ENCODE measurements at regions not wholly inside any gene's neighbourhood (a gene's known extent, or its start where the extent isn't known, plus 50 kb on each side); places are given as distances from the start of the nearest gene placed in this dataset.
"Not testable (repeated sequence)": the region's sequence is repeated elsewhere in the genome, so short reads cannot be mapped to it uniquely, and the experiment has no call there.

DNA sequence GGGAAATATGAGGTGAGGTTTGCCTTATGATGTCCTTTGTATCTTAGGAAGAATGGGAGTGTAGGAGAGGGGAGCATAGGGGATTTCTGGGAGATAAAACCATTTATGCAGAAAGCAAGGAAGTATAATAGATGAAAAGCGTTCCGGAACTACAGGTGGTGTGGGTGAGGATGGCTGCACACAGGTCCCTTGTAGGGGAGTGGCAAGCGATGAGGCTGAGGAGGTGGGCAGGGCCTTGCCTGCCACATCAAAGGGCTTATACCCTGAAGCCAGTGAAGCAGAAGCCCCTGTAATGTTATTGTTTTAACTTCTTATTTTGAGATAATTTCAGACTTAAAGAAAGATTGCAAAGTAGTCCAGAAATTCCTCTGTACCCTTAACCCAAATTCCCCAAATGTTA is 107.3 kb upstream of the IKBKE start:
- DNase-seq (ENCODE audit: low spot score), result not testable (repeated sequence)

DNA sequence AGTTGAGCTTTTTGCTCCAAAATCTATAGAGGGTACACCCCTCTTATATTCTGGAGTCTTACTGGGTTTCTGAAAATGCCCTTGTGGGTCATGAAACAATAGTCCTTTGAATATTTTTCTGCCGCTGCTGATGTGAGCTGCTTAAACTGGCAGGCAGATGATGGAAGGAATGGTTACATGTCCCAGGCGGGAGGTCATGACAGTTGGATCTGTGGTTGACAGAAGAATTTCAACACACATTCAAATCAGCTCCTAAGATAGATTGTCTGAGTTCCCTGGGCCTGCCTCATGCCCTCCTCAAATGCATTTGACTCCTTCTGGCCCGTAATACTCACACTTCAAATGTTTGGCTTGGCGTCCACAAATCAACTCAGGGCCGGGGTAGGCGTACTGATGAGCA is 105.0 kb upstream of the IKBKE start:
- DNase-seq (ENCODE audit: low spot score), result not testable (repeated sequence)

DNA sequence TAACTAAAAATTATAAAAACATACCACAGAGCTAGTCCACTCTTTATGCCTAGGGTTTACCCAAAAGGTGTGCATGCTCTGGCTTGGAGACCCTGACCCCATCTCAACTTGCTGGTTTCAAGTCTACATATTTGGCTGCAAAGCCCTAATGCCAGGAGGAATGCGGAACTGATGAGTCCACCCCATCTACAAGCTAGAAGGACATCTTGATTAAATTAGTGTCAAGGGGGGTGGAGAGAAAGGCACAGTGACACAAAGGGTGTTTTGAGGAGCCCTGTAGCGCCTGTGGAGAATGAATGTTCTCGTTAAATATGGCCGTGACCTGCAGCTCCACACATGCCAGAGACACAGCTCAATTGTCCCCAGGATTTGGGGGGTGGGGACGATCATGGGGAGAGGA is 104.1 kb upstream of the IKBKE start:
- DNase-seq (ENCODE audit: low spot score), result not testable (repeated sequence)

DNA sequence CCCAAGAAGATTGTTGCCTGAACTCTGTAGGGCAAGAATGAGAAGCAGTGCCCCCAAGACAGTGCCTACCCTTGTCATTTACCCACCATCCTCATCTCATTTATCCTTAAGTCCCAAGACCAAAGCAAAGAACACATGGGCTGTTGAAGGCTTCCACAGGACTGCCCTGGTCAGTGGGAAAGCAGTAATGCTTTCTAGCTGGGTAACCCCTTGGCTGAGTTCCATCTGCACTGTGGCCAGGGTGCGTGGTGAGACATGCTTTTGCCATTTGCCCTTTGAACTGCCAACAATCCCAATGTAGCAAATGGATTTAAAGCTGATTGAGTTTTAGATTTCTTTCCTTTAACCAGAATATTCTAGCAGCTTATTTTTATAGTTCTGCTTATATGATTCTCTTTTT is 103.5 kb upstream of the IKBKE start:
- not testable (repeated sequence) for DNase-seq (ENCODE audit: low spot score)

DNA sequence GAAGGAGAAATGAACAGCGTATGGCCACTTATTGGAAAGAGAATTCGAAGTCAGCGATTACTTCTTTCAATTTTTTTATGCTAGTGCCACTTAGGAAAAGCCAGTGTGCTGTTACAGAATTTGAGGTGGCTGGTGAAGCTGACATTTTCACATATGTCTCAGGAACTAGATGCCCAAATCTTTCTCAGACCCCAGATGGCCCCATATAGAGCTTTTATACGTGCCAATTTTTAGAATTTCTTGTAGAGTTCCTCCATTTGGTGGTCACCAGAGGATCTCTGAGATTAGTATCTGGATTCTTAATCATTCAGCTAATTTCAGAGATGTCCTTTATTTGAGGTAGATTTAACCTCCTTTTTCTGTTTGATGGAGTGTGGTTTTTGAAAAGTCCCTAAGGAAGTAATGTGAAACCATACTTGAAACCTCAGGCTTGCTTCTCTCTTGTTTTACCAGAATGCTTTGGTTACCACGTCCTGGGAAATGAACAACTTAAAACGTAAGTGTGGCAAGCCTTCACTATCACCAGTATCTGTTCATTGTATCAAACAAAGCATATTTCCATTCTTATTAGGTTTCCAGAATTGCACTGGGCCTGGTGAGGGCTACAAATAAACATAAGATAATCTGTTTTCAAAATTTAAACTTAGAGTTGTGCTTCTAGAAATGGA is 102.2 kb upstream of the IKBKE start:
- not testable (repeated sequence) for DNase-seq (ENCODE audit: low spot score)

DNA sequence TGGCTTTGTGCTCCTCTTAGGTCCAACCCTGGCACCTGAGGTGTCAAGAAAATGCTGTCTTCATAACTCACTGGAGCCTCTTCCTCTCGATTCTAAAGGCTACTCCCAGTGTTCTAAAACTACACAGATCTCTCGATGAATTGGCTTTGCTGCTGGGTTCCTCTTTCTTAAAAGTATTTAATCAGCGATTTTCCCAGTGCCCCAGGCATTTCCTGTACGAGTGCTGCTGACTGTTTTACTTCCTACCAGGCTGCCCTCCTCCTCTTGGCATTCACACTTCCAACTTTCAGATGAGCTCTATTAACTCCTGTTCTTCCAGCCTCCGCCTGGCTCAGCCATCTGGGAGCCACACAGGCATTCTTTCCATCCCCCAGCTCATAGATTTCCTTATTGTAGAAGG is 95.6 kb upstream of the IKBKE start:
- not testable (repeated sequence) for DNase-seq (ENCODE audit: low spot score)

DNA sequence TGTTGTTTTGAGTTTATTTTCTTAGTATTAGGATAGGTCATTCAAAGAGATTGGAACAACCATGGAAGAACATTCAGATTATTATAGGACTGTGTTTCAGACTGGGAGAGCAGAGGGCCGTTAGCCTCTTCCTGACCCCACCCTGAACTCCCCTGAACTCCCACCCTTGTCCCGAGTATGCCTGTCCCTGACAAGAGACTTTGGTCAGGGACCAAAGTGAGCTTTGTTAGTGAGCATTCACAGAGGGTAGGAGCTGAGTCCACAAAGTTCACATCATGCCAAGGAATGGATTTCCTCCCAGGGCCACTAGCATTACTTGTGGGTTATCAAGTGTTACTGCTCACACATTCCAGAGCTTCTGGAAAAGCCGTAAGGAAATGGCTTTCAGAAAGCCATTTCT is 94.7 kb upstream of the IKBKE start:
- not testable (repeated sequence) for DNase-seq (ENCODE audit: low spot score)

DNA sequence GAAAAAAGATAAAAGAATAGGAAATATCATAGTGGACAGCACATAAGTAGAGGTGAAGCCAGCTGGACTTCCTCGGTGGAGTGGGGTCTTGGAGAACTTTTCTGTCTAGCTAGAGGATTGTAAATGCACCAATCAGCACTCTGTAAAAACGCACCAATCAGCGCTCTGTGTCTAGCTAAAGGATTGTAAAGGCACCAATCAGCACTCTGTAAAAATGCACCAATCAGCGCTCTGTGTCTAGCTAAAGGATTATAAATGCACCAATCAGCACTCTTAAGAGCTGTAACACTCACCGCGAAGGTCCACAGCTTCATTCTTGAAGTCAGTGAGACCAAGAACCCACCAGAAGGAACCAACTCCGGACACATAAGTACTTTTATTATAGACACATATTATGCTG is 91.8 kb upstream of the IKBKE start:
- DNase-seq (ENCODE audit: low spot score), result not testable (repeated sequence)

DNA sequence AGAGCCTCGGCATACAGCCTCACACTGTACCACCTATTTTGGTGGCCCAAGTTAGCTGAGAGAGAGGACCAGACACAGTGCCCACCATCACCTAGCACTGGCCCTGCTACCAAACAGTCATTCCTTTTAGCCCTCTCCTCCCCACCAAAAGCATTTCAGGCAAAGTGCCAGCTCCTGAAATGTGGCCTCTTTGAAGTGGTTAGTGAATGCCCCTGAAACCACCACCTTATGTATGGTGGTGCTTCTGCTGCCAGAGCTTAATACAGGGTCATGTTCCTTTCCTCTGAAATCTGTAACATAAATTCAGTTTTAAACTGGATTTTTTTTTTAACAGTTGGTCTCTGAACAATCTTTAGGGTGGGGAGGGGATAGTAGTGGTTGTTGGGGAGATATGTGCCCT is 91.0 kb upstream of the IKBKE start:
- DNase-seq (ENCODE audit: low spot score), result not testable (repeated sequence)

DNA sequence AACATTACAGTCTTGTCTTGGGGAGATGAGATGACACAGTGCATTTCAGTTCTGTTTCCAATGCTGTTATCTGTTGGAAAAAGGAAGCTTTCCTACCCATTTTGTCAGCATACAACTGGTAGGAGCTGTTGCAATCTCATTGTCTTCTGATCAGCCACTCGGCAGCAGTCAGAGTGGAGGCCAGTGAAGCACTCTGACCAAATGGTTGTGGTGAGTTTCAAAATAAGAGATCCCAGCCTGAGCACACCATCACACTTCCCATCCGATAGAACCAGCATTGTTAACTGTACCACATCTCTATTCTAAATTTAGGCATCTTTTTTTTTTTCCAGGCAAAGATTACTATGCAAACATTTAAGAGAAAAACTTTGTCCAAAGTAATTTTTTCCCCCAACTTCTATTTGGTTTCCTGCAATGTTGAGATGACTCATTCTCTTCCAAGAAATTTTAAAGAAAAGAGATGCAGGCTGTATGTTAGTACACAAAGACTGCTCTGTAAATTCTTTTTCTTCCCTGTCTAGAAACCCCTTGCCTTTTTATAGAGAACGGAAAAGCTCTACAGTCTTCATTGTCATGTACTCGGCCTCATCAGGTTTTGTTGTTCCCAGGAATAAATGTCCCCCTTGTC is 90.0 kb upstream of the IKBKE start:
- not testable (repeated sequence) for DNase-seq (ENCODE audit: low spot score)

DNA sequence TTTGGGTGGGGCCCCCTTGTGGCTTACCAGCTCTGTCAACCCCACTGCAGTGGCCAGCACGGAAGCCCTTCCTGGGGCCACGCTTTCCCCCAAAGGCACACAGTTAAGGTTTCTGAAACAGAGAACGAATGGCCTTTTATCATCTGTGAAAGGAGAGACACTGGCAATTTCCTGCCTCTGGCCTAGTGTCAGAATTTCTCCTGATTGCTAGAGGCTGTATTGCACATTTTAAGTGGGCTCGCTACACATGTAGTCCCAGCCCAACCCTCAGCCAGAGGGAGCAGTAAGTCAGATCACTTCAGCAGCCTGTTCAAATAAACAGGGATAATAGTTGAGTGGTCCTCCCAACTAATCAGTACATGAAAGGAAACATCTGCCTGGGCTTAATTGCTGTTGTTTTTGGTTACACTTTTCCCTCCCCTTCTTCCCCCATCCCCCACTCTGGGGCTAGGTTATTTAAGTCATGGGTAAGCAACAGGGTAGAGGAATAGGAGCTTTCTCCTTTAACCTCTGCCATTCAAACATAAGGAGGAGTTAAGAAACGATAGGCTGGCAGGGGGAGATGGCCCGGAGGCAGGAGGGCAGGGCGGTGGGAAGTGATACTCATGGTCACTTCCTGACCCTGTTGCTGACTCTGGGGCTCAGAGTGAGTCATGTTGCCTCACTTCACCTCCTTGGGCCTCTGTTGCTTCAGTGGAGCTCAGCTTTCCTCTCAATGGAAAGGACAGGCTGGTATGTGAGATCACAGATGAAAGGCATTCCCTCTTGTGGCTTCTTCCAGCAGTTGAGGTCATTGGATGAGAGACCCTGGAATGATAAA is 89.3 kb upstream of the IKBKE start:
- DNase-seq (ENCODE audit: low spot score), result not testable (repeated sequence)

DNA sequence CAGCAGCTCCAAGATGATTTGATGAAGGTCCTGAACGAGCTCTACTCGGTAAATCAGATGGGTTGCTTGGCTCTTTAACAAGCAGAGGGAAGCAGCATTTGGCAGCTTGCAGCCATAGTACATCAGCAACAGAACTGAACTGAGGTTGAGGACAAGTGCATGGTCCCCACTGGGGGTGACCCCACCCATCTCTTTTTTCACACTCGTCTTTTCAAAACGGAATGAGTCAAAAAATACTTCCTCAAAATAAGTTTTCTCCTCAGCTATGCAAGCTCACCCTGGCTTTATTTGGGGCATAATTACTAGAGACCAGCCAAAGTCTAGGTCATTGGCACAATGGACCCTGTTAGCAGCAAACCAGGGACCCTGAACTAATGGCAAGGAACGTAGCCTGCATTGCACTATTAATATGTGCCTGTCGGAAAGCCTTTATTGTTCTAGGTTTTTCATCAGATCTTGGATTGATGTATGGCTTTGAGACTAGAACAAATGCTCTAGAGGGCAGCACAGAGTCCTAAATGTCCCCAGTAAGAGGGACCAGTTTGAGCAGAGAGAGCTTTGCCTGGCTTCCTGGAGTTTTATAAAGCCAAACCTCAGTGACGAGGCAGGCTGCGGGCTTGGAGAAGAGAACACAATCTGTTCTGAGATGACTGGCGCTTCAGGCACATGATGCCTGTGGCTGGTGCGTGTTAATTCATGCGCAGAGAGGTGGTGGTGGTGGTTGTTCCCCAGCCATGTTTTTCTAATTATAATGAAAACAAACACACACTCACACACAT is 86.1 kb upstream of the IKBKE start:
- peak; percentile 31 for DNase-seq (ENCODE audit: low spot score)

DNA sequence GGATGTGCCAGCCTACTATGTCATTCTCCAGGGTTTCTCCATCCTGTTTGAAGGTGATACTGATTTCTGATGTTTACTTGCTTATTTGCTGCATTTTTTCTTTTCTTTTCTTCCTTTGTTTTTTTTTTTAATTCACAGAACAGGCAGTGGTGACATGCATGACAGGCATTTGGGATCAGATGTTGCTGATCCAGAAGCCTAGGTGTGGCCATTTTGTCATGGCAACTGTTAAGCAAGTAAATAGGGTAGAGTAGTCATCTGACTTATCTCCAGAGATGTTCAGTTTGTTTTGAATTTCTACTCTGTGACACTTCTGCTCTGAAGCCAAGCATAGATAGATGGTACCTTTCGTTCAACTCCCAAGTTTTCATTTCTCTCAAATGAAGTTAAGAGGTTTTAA is 85.4 kb upstream of the IKBKE start:
- not testable (repeated sequence) for DNase-seq (ENCODE audit: low spot score)

DNA sequence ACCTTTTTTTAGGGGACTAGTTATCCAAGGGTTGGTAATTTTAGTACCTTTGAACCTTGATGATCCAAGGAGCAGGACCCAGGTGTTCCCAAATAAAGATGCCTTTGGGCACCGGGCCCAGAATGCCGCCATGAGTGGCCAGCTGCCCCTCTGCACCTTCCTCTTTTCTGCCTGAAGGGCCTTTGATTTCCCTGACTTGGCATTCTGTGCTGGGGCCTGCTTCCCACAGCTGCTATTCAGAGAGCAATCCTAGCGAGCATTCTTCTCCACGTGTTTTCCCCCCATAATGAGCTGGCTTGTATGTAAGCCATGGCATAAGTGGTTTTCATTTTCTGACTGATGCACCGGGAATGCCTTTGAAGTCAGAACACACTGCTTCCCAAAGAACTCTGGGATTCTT is 82.6 kb upstream of the IKBKE start:
- not testable (repeated sequence) for DNase-seq (ENCODE audit: low spot score)

DNA sequence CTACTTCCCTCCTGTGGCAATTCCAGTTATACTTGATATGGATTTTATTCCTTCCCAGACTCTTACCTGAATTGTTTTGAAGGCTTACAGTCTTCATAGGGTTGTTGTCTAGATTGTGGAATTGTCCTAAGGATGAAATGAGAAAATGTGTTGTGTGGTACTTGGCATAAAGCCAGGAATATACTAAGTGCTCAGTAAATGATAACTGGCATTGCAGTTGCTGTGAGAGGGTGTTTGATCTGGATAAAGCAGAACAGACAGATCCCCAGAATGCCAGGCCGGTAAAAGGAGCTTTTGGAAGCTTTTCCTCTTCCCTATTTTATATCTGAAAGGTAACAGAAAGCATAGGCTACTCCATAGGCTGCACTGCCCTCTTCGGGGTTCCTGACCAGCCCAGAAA is 78.4 kb upstream of the IKBKE start:
- not testable (repeated sequence) for DNase-seq (ENCODE audit: low spot score)

DNA sequence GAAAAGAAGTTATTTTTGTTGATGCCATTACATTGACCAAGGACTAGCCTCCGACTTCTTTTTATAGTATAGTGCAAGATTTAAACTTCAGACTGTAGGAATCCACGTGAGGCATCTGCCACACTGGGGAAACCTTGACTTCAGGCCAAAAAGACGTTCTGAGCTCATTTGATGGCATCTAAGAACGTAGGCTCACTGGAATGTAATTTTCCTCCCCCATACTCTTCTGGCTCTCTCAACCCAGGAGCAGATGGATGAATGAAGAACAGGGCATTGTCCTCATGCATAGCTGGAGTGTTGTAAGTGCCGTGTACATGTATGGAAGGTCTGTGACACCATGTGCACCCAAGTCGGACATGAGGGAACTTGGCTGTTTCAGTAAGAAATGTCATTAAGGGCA is 72.8 kb upstream of the IKBKE start:
- not testable (repeated sequence) for DNase-seq (ENCODE audit: low spot score)

DNA sequence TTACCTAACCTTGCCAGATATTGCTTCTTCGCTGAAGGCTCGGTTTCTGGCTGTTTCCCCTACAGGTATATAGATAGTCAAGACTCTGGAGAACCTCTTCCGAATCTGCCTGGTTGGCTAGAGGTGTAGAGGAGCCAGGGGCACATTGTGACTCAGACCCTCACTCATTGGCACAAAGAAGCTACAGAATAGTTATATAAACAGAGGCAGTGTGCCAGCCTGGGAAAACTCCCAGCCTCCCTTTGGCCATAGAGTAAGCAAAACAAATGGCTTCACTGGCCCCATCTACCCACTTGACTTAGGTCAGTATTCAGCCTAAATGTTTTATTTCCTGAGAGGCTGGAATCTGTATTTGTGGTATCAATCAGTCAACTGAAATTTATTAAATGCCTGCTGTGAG is 72.0 kb upstream of the IKBKE start:
- DNase-seq (ENCODE audit: low spot score), result not testable (repeated sequence)

DNA sequence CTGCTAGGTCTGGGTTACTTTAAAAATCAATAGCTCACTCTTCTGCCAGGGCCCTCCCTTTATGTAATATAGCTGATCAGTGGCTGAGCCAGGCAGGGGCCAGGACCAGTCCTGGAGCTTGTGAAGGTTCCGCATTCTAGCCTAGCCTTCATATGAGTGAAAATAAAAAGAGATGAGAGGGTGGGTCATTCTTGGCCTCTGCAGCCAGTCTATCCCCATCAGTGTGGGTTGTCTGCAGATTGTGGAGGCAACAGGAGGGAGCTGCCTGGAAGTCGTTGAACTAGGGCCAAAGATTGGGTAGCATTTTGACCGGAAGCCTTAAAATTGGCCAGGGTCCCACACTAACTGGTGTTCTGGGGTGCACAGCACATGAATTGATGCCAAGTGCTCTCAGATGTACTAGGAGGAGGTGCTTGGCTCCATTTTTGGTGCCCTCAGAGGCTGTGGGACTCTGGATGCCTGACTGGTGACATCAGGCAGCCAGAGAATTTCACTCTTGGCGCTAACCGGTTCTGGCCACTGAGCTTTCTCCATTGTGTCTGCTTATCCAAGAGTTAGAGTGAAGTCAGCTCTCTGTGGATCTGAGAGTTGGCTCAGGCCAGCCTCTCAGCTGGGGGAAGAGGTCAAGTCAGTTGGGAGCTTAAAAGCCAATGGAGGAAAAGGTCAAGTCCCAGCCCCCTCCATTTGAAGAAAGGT is 66.5 kb upstream of the IKBKE start:
- DNase-seq (ENCODE audit: low spot score), result not testable (repeated sequence)

DNA sequence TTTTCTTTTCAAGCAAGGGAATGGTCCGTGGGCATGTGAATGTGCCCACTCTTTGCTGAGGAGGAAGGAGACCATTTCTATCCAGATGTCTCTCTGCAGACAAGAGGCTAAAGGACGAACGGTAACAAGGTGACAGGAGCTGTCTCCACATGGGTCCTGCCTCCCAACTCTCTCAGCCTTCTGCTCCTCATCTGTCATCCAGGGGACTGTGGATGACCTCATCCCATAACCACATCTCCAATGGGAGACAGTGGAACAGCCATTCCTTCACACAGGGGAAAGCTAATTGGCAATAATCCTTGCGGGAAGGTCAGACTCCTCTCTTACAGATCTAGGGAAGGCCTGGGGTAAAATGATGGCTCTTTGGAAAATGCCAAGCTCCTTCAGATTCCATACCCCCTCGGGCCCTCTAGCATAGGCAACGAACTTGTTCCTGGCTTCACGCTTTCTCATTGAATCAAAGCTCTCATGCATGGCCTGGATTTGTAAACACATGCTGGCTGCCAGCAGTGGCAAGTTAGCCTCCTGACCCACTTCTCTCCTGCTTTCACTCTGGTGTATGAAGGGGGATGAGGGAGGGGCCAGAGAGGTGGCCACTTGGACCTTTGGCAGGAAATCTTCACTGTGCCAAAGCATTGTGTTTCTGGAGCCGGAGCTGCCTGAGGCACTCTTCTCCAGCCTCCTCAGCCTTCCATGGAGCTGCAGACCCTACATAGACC is 65.8 kb upstream of the IKBKE start:
- not testable (repeated sequence) for DNase-seq (ENCODE audit: low spot score)

DNA sequence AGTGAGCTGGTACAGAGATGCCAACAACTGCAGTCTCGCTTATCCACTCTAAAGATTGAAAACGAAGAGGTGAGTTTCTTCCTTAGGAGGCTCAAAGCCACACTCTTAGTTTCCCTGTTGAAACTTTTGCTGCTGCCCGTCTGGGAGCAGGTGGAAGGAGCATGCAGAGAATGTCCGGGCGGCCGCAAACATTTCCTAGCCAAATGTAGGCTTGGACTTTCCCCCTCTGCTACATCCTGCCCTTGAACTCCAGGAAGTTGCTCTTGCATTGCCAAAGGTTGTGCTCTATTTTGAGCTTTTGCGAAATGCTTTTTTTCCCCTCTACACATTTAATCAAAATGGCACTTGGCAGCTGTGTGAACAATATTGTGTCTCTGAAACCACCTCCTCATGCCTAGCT is 65.0 kb upstream of the IKBKE start:
- DNase-seq (ENCODE audit: low spot score), result not testable (repeated sequence)

Data from CD4-positive, alpha-beta T cell treated with Interleukin-2 at 100 ng/mL for 4 hours (primary cell).